Forelimb muscle (tissue), 1 donor: ENCODE measurements at regions not wholly inside any gene's neighbourhood (a gene's known extent, or its start where the extent isn't known, plus 50 kb on each side); places are given as distances from the start of the nearest gene placed in this dataset.
"Not testable (repeated sequence)": the region's sequence is repeated elsewhere in the genome, so short reads cannot be mapped to it uniquely, and the experiment has no call there.

ENCODE experiments used
- DNase-seq: peaks from one replicate; pipeline ENCODE4 v3.0.0-alpha.2; 2013; ENCODE audit warnings: low read depth

GRCh38 chr1:232416026-232416568, 213.8 kb downstream of the SIPA1L2 start:
- DNase-seq, result no peak

- not testable (repeated sequence) for DNase-seq
These were observed 214.5 kb downstream of the SIPA1L2 start for GRCh38 chr1:232415481-232415880.

- no peak for DNase-seq
These were observed 215.8 kb downstream of the SIPA1L2 start for GRCh38 chr1:232414100-232414499.

- DNase-seq, result no peak
These were observed 216.3 kb downstream of the SIPA1L2 start for GRCh38 chr1:232413674-232414073.

- DNase-seq, result no peak
These were observed 220.3 kb downstream of the SIPA1L2 start for GRCh38 chr1:232409584-232409983.

GRCh38 chr1:232407120-232407519, 222.8 kb downstream of the SIPA1L2 start:
- no peak for DNase-seq

GRCh38 chr1:232405781-232406180, 224.2 kb downstream of the SIPA1L2 start:
- DNase-seq, result no peak

- DNase-seq, result no peak
These were observed 224.8 kb downstream of the SIPA1L2 start for GRCh38 chr1:232404981-232405731.

- DNase-seq, result no peak
These were observed 225.7 kb downstream of the SIPA1L2 start for GRCh38 chr1:232404227-232404626.

GRCh38 chr1:232403017-232403714, 226.8 kb downstream of the SIPA1L2 start:
- no peak for DNase-seq

GRCh38 chr1:232398823-232399222, 231.1 kb downstream of the SIPA1L2 start:
- no peak for DNase-seq

- DNase-seq, result no peak
These were observed 236.3 kb downstream of the SIPA1L2 start for GRCh38 chr1:232393444-232394146.

GRCh38 chr1:232393010-232393409, 236.9 kb downstream of the SIPA1L2 start:
- DNase-seq, result no peak

- no peak for DNase-seq
These were observed 239.3 kb downstream of the SIPA1L2 start for GRCh38 chr1:232390590-232390989.

GRCh38 chr1:232389744-232390143, 240.2 kb downstream of the SIPA1L2 start:
- DNase-seq, result no peak

- DNase-seq, result no peak
These were observed 241.6 kb downstream of the SIPA1L2 start for GRCh38 chr1:232388363-232388762.

- DNase-seq, result no peak
These were observed 243.0 kb downstream of the SIPA1L2 start for GRCh38 chr1:232386721-232387510.

GRCh38 chr1:232386294-232386693, 243.6 kb downstream of the SIPA1L2 start:
- no peak for DNase-seq

- DNase-seq, result no peak
These were observed 244.7 kb downstream of the SIPA1L2 start for GRCh38 chr1:232385221-232385620.

GRCh38 chr1:232384171-232384883, 245.6 kb downstream of the SIPA1L2 start:
- no peak for DNase-seq
